ENCODE measurements at regions not wholly inside any gene's neighbourhood (a gene's known extent, or its start where the extent isn't known, plus 50 kb on each side); places are given as distances from the start of the nearest gene placed in this dataset.
A peak's percentile ranks its signal among the peaks of the same experiment; 100 is the strongest.

DNA sequence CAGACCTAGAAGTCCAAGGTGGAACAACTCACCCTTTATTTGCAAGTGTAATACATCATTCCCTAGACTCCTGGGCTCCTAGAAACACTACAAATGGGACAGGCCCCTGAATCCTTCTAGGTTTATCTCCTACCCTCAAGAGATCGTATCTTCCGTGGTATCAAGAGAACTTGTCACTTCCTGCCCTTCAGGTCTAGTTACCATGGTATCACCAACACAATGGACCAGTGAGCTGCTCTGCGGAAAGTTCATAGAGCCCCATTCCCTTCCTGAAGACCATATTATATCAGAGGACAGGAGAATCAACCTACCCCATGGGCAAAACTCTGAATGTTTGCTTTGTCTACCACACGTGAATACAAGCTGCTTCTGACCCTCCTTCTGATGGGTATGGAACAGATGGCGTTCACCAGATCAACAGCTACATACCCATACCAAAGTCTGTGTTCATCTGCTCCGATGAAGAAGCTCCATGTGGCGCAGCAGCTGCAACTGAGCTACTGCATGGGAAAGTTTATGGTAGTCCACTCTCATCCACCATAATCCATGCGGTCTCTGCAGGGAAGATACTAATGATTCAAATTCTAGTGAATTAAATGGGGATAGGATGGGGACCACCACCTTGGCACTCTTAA is 84.6 kb upstream of the KLF13 start:
- H3K27me3 Mint-ChIP-seq = no peaks in the 10 kb centered on the region
- peaks cover 5% of the 10 kb centered on the region for H3K36me3 Mint-ChIP-seq (ENCODE audit: insufficient read depth)
- peak; percentile 91 for ATAC-seq (replicated peaks; ENCODE audit: extremely low read depth, poor library complexity, severe bottlenecking)
- peak overlapping the region; percentile 38 for H3K27ac Mint-ChIP-seq (ENCODE audit: low read depth)
- no peak overlapping the region for H3K4me3 Mint-ChIP-seq
- H3K4me1 Mint-ChIP-seq = peaks cover 28% of the 10 kb centered on the region
- no peak for DNase-seq (ENCODE audit: low spot score in 2 of 2)
- no peaks in the 10 kb centered on the region for H3K9me3 Mint-ChIP-seq

GRCh38 chr15:31243895-31244294 is 82.7 kb upstream of the KLF13 start:
- Mint-ChIP-seq H3K4me1 (peaks cover 26% of the 10 kb centered on the region), H3K27ac (ENCODE audit: low read depth) (no peak overlapping the region), H3K9me3 (no peaks in the 10 kb centered on the region), H3K27me3 (no peaks in the 10 kb centered on the region), H3K4me3 (no peak overlapping the region), H3K36me3 (ENCODE audit: insufficient read depth) (peaks cover 5% of the 10 kb centered on the region)
- no peak for DNase-seq (ENCODE audit: low spot score in 2 of 2)
- ATAC-seq (replicated peaks; ENCODE audit: extremely low read depth, poor library complexity, severe bottlenecking) = no peak

- peaks cover 17% of the 10 kb centered on the region for H3K4me1 Mint-ChIP-seq
- no peak for DNase-seq (ENCODE audit: low spot score in 2 of 2)
- no peak for ATAC-seq (replicated peaks; ENCODE audit: extremely low read depth, poor library complexity, severe bottlenecking)
- H3K4me3 Mint-ChIP-seq = no peak overlapping the region
- no peaks in the 10 kb centered on the region for H3K9me3 Mint-ChIP-seq
- peaks cover 5% of the 10 kb centered on the region for H3K36me3 Mint-ChIP-seq (ENCODE audit: insufficient read depth)
- no peaks in the 10 kb centered on the region for H3K27me3 Mint-ChIP-seq
- H3K27ac Mint-ChIP-seq (ENCODE audit: low read depth) = peak overlapping the region; percentile 80
Observed at GRCh38 chr15:31245135-31245689, 81.4 kb upstream of the KLF13 start.

DNA sequence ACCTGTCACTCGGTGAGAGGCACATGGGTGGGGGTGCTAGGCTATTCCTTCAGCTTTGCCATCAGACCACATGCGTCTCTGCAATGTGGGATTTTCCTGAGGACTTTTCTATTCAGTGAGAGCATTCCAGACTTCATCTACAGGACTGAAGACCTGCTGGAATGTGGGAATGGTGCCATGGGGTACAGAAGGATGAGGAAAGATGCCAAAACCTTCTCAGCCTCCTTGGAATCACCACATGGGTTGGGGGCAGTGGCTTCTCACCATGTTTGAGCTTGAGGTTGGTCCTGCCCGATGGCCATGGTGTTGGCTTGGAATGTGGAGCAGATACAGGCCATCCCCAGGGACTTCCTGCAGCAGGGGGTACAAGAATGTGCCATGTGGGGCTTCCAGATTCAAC is 80.9 kb upstream of the KLF13 start:
- H3K9me3 Mint-ChIP-seq = no peaks in the 10 kb centered on the region
- DNase-seq (ENCODE audit: low spot score in 2 of 2) = no peak
- no peak overlapping the region for H3K4me3 Mint-ChIP-seq
- H3K27ac Mint-ChIP-seq (ENCODE audit: low read depth) = no peak overlapping the region
- H3K27me3 Mint-ChIP-seq = no peaks in the 10 kb centered on the region
- H3K36me3 Mint-ChIP-seq (ENCODE audit: insufficient read depth) = peaks cover 5% of the 10 kb centered on the region
- peaks cover 17% of the 10 kb centered on the region for H3K4me1 Mint-ChIP-seq
- ATAC-seq (replicated peaks; ENCODE audit: extremely low read depth, poor library complexity, severe bottlenecking) = no peak

DNA sequence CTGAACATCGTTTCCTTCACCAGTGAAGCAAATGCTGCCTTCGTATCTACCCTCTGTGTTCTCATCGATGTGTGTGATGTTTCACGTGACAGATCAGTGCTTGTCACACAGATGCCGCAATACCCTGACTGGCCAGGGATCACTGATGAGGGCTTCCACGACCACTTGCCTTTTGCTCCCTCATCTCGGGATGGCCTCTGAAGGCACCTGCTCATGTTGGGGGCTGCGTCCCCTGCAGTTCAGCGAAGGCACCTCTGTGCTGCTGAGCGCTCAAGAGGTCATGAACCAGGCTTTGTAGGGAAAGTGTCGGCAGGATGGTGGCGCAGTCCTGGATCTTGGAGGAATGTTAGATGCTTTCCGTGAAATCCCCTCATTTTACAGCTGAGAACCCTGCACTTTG is 79.2 kb upstream of the KLF13 start:
- H3K27me3 Mint-ChIP-seq = no peaks in the 10 kb centered on the region
- ATAC-seq (replicated peaks; ENCODE audit: extremely low read depth, poor library complexity, severe bottlenecking) = no peak
- DNase-seq (ENCODE audit: low spot score in 2 of 2) = no peak
- H3K4me1 Mint-ChIP-seq = peaks cover 5% of the 10 kb centered on the region
- no peak overlapping the region for H3K4me3 Mint-ChIP-seq
- H3K36me3 Mint-ChIP-seq (ENCODE audit: insufficient read depth) = peaks cover 5% of the 10 kb centered on the region
- H3K9me3 Mint-ChIP-seq = no peaks in the 10 kb centered on the region
- H3K27ac Mint-ChIP-seq (ENCODE audit: low read depth) = no peak overlapping the region

DNA sequence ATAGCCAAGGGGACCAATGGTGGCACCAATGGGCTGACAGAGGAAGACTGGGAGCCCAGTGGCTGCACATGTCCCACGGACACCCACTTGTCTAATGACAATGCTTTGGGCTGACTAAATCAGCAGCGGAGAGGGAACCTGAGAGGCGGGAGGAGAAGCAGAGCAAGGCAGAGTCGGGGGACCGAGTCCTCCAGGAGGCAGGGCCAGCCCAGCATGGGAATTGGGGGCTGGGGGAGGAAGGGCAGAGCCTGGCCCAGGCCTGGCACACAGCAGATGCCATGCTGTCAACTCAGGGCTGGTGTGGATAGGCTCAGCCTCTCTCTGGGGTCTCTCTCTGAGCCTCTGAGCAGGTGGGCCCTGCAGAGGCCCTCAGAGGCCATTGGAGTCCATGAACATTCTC is 78.4 kb upstream of the KLF13 start:
- peaks cover 5% of the 10 kb centered on the region for H3K4me1 Mint-ChIP-seq

DNA sequence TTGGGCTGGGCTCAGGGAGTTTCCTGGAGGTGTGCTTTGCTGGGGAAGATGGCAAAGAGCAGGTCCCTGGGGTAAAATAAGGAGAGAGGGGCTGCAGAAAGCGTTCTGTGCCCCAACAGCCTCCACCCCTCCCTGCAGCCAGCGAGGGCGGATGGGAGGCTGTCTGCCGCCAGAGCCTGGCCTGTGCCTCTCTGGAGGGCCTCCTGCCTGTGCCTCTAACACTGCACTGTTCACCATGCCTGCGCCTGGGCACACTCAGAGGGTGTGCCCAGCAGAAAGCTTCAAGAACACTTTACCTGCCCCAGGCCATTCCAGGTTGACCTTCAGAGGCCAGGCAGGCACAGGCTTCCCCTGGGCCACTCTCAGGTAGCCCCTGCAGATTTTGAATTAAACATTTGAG is 77.7 kb upstream of the KLF13 start:
- Mint-ChIP-seq H3K36me3 (ENCODE audit: insufficient read depth) (peaks cover 3% of the 10 kb centered on the region), H3K9me3 (no peaks in the 10 kb centered on the region), H3K27me3 (no peaks in the 10 kb centered on the region)

More for the DNA sequence above, 78.4 kb upstream of the KLF13 start:
- no peaks in the 10 kb centered on the region for H3K9me3 Mint-ChIP-seq
- ATAC-seq (replicated peaks; ENCODE audit: extremely low read depth, poor library complexity, severe bottlenecking) = no peak
- H3K36me3 Mint-ChIP-seq (ENCODE audit: insufficient read depth) = peaks cover 3% of the 10 kb centered on the region
- no peaks in the 10 kb centered on the region for H3K27me3 Mint-ChIP-seq
- no peak for DNase-seq (ENCODE audit: low spot score in 2 of 2)
- no peak overlapping the region for H3K4me3 Mint-ChIP-seq
- H3K27ac Mint-ChIP-seq (ENCODE audit: low read depth) = no peak overlapping the region

DNA sequence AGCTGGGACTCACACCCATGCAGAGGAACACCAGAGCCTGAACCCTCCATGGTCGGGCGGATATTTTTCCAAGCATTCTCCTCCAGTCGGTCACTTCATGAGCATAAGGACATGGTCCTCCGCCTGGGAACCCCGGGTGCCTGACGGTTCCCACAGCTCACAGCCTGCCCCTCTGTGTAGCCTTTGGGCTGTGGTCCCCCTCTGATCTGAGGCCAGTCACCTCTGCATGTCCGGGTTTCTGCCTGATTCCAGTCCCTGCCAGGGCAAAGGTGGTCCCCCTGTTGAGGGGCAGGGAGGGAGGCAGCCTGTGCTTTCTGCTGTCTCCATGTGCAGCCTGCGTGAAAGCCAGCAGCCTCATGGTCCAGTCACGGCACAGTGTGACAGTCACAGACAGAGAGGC is 76.6 kb upstream of the KLF13 start:
- H3K27me3 Mint-ChIP-seq = no peaks in the 10 kb centered on the region
- H3K9me3 Mint-ChIP-seq = no peaks in the 10 kb centered on the region
- no peak overlapping the region for H3K27ac Mint-ChIP-seq (ENCODE audit: low read depth)
- H3K36me3 Mint-ChIP-seq (ENCODE audit: insufficient read depth) = no peaks in the 10 kb centered on the region
- DNase-seq (ENCODE audit: low spot score in 2 of 2) = no peak
- H3K4me1 Mint-ChIP-seq = peaks cover 5% of the 10 kb centered on the region
- H3K4me3 Mint-ChIP-seq = no peak overlapping the region
- no peak for ATAC-seq (replicated peaks; ENCODE audit: extremely low read depth, poor library complexity, severe bottlenecking)

More for the DNA sequence above, 77.7 kb upstream of the KLF13 start:
- ATAC-seq (replicated peaks; ENCODE audit: extremely low read depth, poor library complexity, severe bottlenecking) (no peak), DNase-seq (ENCODE audit: low spot score in 2 of 2) (no peak)
- H3K4me1 Mint-ChIP-seq = peaks cover 5% of the 10 kb centered on the region
- no peak overlapping the region for H3K27ac Mint-ChIP-seq (ENCODE audit: low read depth)
- no peak overlapping the region for H3K4me3 Mint-ChIP-seq

DNA sequence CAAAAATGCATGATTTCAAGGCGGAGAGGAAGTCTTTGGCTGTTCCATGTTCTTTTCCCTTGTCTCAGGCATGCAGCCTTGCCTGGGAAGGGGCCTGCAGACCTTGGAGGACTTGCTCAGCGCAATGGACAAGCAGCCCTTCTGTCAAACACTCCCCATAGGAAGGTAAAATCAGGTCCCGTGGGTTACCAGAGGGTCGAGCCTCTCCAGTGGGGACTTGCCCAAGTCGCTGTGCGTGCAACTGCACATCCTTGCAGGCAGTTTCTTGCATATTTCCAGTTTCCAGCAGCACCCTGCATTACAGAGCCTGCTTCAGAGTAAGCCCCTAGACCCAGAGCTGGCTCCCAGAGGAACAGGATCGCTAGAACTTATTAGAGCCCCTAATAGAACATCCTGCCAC is 75.5 kb upstream of the KLF13 start:
- DNase-seq (ENCODE audit: low spot score in 2 of 2) = no peak
- H3K4me3 Mint-ChIP-seq = no peak overlapping the region
- H3K36me3 Mint-ChIP-seq (ENCODE audit: insufficient read depth) = peaks cover 1% of the 10 kb centered on the region
- H3K27ac Mint-ChIP-seq (ENCODE audit: low read depth) = no peak overlapping the region
- no peak for ATAC-seq (replicated peaks; ENCODE audit: extremely low read depth, poor library complexity, severe bottlenecking)
- H3K9me3 Mint-ChIP-seq = no peaks in the 10 kb centered on the region
- H3K4me1 Mint-ChIP-seq = peaks cover 7% of the 10 kb centered on the region
- no peaks in the 10 kb centered on the region for H3K27me3 Mint-ChIP-seq

- ATAC-seq (replicated peaks; ENCODE audit: extremely low read depth, poor library complexity, severe bottlenecking) (no peak), DNase-seq (ENCODE audit: low spot score in 2 of 2) (no peak)
- Mint-ChIP-seq H3K27ac (ENCODE audit: low read depth) (no peak overlapping the region), H3K4me3 (no peak overlapping the region), H3K27me3 (no peaks in the 10 kb centered on the region), H3K4me1 (peaks cover 19% of the 10 kb centered on the region), H3K36me3 (ENCODE audit: insufficient read depth) (peaks cover 3% of the 10 kb centered on the region), H3K9me3 (no peaks in the 10 kb centered on the region)
Observed at GRCh38 chr15:31252171-31252785, 74.4 kb upstream of the KLF13 start.

DNA sequence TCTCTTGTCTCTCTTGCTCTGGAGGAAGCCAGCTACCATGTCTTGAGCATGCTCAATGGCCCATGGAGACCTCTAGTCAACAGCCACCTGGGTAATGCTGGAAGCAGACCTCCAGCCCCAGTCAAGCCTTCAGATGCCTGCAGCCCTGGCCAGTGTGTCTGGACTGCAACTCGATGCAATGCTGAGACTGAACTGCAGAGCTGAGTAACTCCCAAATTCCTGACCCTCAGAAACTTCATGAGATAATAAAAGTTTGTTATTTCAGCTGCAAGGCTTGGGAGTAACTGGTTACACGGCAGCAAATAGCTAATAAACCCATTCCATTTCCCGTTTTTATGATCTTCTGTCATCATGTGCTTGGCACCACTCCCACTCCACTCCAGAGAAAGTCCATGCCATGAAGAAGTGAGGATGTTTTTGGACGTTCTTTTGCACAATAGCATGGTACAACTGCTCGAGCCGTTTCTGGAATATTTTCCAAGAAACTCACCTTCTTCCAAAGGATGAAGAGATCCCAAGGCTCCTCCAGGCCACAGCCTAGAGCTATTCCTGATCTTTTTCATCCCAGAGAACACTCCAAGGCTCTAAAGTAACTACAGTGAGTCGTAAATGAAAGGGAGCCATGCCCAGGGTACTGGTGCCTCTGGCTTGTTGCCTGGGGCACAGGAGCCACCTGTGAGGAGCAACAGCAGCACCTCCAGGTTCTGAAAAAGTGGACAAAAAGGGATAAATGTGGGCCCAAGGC is 72.0 kb upstream of the KLF13 start:
- Mint-ChIP-seq H3K36me3 (ENCODE audit: insufficient read depth) (peaks cover 3% of the 10 kb centered on the region), H3K27ac (ENCODE audit: low read depth) (peak overlapping the region; percentile 22), H3K4me3 (no peak overlapping the region), H3K4me1 (peaks cover 36% of the 10 kb centered on the region), H3K9me3 (peaks cover 6% of the 10 kb centered on the region), H3K27me3 (no peaks in the 10 kb centered on the region)
- ATAC-seq (replicated peaks; ENCODE audit: extremely low read depth, poor library complexity, severe bottlenecking) (no peak), DNase-seq (ENCODE audit: low spot score in 2 of 2) (no peak)

DNA sequence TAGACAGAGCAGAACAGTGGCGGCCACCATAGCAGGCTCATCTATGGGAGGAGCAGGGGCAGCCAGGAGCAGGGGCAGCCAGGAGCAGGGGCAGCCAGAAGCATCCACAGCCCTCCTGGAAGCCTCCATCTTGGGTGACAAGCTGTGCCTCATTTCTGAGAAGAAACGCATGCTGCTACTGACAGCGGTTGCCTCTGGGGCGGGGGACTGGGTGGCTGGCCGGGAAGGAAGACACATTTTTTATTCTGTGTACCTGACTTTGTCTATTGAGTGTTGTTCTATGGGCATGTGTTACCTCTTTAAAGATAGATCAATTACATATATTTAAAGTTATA is 71.5 kb upstream of the KLF13 start:
- no peaks in the 10 kb centered on the region for H3K27me3 Mint-ChIP-seq
- no peak for ATAC-seq (replicated peaks; ENCODE audit: extremely low read depth, poor library complexity, severe bottlenecking)
- H3K36me3 Mint-ChIP-seq (ENCODE audit: insufficient read depth) = peaks cover 3% of the 10 kb centered on the region
- DNase-seq (ENCODE audit: low spot score in 2 of 2) = no peak
- peaks cover 39% of the 10 kb centered on the region for H3K4me1 Mint-ChIP-seq
- peak overlapping the region; percentile 22 for H3K27ac Mint-ChIP-seq (ENCODE audit: low read depth)
- no peak overlapping the region for H3K4me3 Mint-ChIP-seq
- H3K9me3 Mint-ChIP-seq = peaks cover 6% of the 10 kb centered on the region
